Breast epithelium (tissue), 4 donors: ENCODE measurements at regions not wholly inside any gene's neighbourhood (a gene's known extent, or its start where the extent isn't known, plus 50 kb on each side); places are given as distances from the start of the nearest gene placed in this dataset.
"Not testable (repeated sequence)": the region's sequence is repeated elsewhere in the genome, so short reads cannot be mapped to it uniquely, and the experiment has no call there.

ENCODE experiments used
- DNase-seq, 2 donors: peaks; one replicate each; pipeline ENCODE4 v3.0.0-alpha.2; 2019; ENCODE audit warnings: low spot score in 2 of 2
- H3K27ac ChIP-seq, 2 donors: fragments of 200-600 bp; sonication (generic) in 1 of 2; one replicate each; pipeline ENCODE4 v1.5.1; 2016 to 2019; ENCODE audit warnings: mild to moderate bottlenecking in 1 of 2
- H3K27me3 ChIP-seq, 2 donors: fragments of 200-600 bp; sonication (generic) in 1 of 2; one replicate each; pipeline versions ENCODE4 v1.5.1 to v1.6.0; 2017 to 2019; ENCODE audit warnings: control low read depth in 1 of 2, mild to moderate bottlenecking in 1 of 2
- H3K36me3 ChIP-seq: fragments of 200-600 bp; one replicate; pipeline ENCODE4 v1.5.1; 2019
- H3K4me1 ChIP-seq, 2 donors: fragments of 200-600 bp; sonication (generic); one replicate each; pipeline ENCODE4 v1.5.1; 2016 to 2019; ENCODE audit warnings: control low read depth in 1 of 2
- H3K4me3 ChIP-seq, 3 donors: fragments of 200-600 bp; sonication (generic); 1 replicate in 2 of 3; 2 replicates in 1 of 3; pipeline ENCODE4 v1.5.1; 2016 to 2019; ENCODE audit warnings: mild to moderate bottlenecking in 3 of 3, moderate library complexity in 2 of 3
- H3K9me3 ChIP-seq, 2 donors: fragments of 200-600 bp; sonication (generic) in 1 of 2; one replicate each; pipeline ENCODE4 v1.5.1; 2016 to 2019; ENCODE audit warnings: control low read depth in 1 of 2
- CTCF ChIP-seq, 3 donors: fragments of 450-650 bp; IDR thresholded peaks; one replicate each; pipeline ENCODE4 v1.5.1; 2016 to 2017; ENCODE audit warnings: antibody characterized with exemption in 3 of 3, mild to moderate bottlenecking in 3 of 3, moderate library complexity in 3 of 3
- POLR2A ChIP-seq: fragments of 450-650 bp; IDR thresholded peaks from one replicate; pipeline ENCODE4 v1.6.1; 2016; ENCODE audit warnings: antibody characterized with exemption, mild to moderate bottlenecking, moderate library complexity
- POLR2AphosphoS5 ChIP-seq, 3 donors: sonication (generic); formaldehyde crosslinking; IDR thresholded peaks; one replicate each; pipeline ENCODE4 v1.6.1; 2017; ENCODE audit warnings: antibody characterized with exemption in 3 of 3
- intact Hi-C: fragments of 100-400 bp; cut with DNase I; formaldehyde crosslinking; loops from one replicate; pipeline ENCODE4 v1.15.1; 2023; ENCODE audit warnings: low total_unique reads

GRCh38 chr5:131107128-131107527, 57.9 kb downstream of the HINT1 start:
- intact Hi-C loops = no loop called here
- Histone ChIP-seq H3K36me3 (no peaks in the 10 kb centered on the region), H3K9me3 (no peaks in the 10 kb centered on the region), H3K4me3 (no peak overlapping the region), H3K27ac (no peak overlapping the region), H3K4me1 (no peaks in the 10 kb centered on the region), H3K27me3 (no peaks in the 10 kb centered on the region)
- TF ChIP-seq POLR2A (no peak), POLR2AphosphoS5 (IDR thresholded peaks at IDR 0.05) (no peak), CTCF (IDR thresholded peaks at IDR 0.05) (no peak)
- DNase-seq = no peak

GRCh38 chr5:131104169-131104808, 60.8 kb downstream of the HINT1 start:
- Histone ChIP-seq H3K36me3 (no peaks in the 10 kb centered on the region), H3K27me3 (no peaks in the 10 kb centered on the region), H3K27ac (no peak overlapping the region), H3K4me3 (no peak overlapping the region), H3K9me3 (no peaks in the 10 kb centered on the region), H3K4me1 (no peaks in the 10 kb centered on the region)
- no peak for DNase-seq
- TF ChIP-seq POLR2A = no peak
- intact Hi-C loops = no loop called here

GRCh38 chr5:131096774-131097710, 68.0 kb downstream of the HINT1 start:
- Histone ChIP-seq H3K27ac (no peak overlapping the region), H3K4me1 (no peaks in the 10 kb centered on the region), H3K27me3 (no peaks in the 10 kb centered on the region), H3K36me3 (no peaks in the 10 kb centered on the region), H3K4me3 (no peak overlapping the region), H3K9me3 (no peaks in the 10 kb centered on the region)
- no peak for TF ChIP-seq POLR2AphosphoS5 (IDR thresholded peaks at IDR 0.05)
- TF ChIP-seq CTCF (IDR thresholded peaks at IDR 0.05) = no peak
- TF ChIP-seq POLR2A = no peak
- intact Hi-C loops = no loop called here
- no peak for DNase-seq

- intact Hi-C loops, H3K9me3 ChIP-seq: not testable (repeated sequence)
Measured at GRCh38 chr5:131095561-131095960, 69.5 kb downstream of the HINT1 start.

GRCh38 chr5:131084436-131084835, 80.6 kb downstream of the HINT1 start:
- H3K9me3 ChIP-seq = no peaks in the 10 kb centered on the region
- H3K27me3 ChIP-seq = no peaks in the 10 kb centered on the region
- intact Hi-C loops = no loop called here

More at GRCh38 chr5:131095561-131095960, 69.5 kb downstream of the HINT1 start:
- DNase-seq, H3K27me3 ChIP-seq, H3K36me3 ChIP-seq, H3K4me3 ChIP-seq, H3K4me1 ChIP-seq, H3K27ac ChIP-seq: not testable (repeated sequence)

More at GRCh38 chr5:131084436-131084835, 80.6 kb downstream of the HINT1 start:
- TF ChIP-seq POLR2A (no peak), CTCF (IDR thresholded peaks at IDR 0.05) (no peak), POLR2AphosphoS5 (IDR thresholded peaks at IDR 0.05) (no peak)
- peak overlapping the region in 1 of 2 donors; percentile 24 for H3K27ac ChIP-seq
- H3K36me3 ChIP-seq = no peaks in the 10 kb centered on the region
- no peak overlapping the region for H3K4me3 ChIP-seq
- no peak for DNase-seq
- H3K4me1 ChIP-seq = no peaks in the 10 kb centered on the region
